Stimulated activated CD8-positive, alpha-beta memory T cell treated with anti-CD3 and anti-CD28 coated beads, Interleukin-2, amount 100 ng/mL, for 1 hour (primary cell): ENCODE measurements at regions not wholly inside any gene's neighbourhood (a gene's known extent, or its start where the extent isn't known, plus 50 kb on each side); places are given as distances from the start of the nearest gene placed in this dataset.

Source experiments
- DNase-seq, 2 donors: peaks; one replicate each; pipeline ENCODE4 v3.0.0-alpha.2; 2020; ENCODE audit warnings: low read depth in 2 of 2

GRCh38 chr9:73451003-73451402 lies 299.3 kb downstream of the ANXA1 start:
- DNase-seq = no peak

- no peak for DNase-seq
These were observed 308.2 kb downstream of the ANXA1 start for GRCh38 chr9:73459817-73460216.

DNA sequence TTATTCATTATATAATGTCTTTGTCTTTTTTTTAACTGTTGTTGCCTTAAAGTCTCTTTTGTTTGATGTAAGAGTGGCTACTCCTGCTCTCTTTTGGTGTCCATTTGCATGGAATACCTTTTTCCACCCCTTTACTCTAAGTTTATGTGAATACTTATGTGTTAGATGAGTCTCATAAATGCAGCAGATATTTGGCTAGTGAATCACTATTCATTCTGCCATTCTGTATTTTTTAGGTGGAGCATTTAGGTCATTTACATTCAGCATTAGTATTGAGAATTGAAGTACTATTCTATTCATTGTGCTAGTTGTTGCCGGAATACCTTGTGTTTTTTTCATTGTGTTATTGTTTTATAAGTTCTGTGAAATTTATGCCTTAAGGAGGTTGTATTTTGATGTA lies 317.1 kb downstream of the ANXA1 start:
- DNase-seq = no peak

DNA sequence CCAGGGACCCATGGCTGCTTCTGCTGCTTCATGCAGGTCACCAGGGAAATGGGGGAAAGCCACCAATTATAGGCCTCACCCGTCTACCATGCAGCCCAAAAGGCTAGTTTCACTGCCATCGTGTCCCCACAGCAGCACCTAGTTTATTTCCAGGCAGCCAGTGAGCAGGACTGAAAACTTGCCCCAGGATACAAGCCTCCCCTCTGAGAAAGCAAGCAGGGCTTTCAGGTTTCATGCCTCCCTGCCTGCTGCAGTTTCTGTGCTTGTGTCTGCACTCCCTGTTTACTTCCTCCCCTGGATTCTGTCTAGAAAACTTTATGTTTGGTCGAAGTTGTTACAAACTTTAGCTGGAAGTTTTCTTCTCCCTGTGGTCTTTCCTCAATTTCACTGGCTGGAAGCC lies 319.1 kb downstream of the ANXA1 start:
- no peak for DNase-seq

- no peak for DNase-seq
These were observed 322.4 kb downstream of the ANXA1 start for GRCh38 chr9:73474002-73474600.

DNA sequence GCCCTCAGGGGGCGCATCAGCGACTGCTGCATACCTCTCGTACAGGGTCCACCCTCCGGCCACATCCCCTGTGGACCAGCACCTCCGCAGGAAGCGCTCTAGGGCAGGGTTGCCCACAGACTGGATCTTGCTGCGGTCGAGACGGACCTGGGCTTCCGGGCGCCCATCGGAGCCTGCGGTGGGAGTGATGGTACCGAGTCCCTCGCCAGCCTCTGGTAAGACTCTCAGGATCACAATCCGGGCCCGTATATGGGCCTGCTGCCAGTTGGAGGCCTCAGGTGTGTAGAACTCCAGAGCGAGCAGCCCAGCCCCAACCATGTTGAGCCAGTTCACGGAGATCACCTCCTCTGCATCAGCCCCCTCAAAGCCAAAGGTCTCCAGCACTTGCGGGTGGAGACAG lies 323.0 kb downstream of the ANXA1 start:
- DNase-seq = no peak

DNA sequence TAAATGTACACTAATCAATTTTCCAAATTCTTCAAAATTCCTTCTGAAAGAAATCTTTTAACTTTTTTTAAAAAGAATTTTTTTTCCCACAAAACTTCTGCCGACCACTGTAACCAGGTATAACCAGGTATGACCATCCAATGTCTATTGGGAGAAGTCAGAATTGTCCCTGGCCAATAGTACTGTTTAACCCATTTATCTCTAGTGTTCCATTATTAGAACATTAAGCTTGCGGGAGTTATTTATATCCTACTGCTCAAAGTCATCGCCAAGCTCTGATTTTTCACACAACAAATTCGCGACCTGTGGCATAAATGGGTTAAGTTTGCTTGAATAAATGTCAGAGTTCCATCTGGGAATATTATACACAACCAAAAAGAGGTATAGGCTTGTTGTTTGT lies 343.2 kb downstream of the ANXA1 start:
- DNase-seq = no peak

DNA sequence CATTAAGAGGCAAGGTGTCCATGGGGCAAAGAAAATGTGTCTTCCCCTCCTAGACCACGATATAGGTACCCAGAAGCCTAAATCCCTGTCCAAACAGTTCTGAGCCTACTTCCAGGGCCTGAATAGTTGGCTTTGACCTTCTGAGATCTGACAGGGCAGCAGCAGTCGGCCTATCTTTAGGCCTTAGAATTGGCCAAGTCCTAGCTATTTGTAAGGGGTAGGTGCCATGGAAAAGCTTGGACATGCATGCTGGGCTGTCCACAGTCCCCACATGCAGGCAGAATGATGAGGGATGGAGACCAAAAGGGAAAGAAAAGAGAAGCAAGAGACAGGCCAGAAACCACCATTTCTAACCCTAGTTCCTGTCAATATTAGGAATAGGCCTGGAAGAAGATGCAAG lies 346.1 kb downstream of the ANXA1 start:
- DNase-seq = no peak

- no peak for DNase-seq
These were observed 363.6 kb downstream of the ANXA1 start for GRCh38 chr9:73515216-73515615.

DNA sequence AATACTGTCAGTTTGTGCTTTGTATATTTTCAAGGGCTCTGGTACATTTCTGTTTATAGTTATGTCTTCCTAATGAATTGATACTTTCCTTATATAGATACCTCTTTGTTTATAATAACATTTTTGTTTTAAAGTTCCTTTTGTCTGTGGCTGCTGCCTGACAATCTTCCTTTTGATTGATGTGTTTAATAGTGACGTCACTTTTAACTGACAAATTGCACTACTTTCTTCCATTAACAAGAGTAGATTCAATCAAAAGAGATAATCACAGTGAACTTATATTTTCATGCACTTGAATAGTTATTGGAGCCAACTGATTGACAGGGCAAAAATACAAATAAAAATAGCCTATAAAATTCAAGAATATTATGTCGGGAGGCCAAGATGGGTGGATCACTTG lies 371.7 kb downstream of the ANXA1 start:
- DNase-seq = no peak

GRCh38 chr9:73525350-73525749 lies 373.7 kb downstream of the ANXA1 start:
- DNase-seq = no peak

DNA sequence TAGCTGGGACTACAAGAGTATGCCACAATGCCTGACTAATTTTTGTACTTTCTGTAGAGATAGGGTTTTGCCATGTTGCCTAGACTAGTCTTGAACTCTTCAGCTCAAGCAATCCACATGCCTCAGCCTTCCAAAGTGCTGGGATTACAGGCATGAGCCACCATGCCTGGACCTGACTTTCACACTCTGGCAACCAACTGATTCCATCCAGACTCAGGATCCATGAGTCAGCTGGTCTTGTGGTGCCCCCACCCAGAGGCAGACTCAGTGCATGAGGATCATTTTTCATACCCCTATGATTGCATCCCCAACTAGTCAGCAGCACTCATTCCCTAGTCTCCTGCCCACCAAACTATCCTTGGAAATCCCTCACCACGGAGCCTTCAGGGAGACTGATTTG lies 375.9 kb downstream of the ANXA1 start:
- DNase-seq = no peak

- no peak for DNase-seq
These were observed 377.3 kb downstream of the ANXA1 start for GRCh38 chr9:73528926-73529325.

GRCh38 chr9:73529666-73530065 lies 378.0 kb downstream of the ANXA1 start:
- no peak for DNase-seq

GRCh38 chr9:73531051-73531532 lies 379.4 kb downstream of the ANXA1 start:
- no peak for DNase-seq

GRCh38 chr9:73531658-73532057 lies 380.0 kb downstream of the ANXA1 start:
- DNase-seq = no peak

GRCh38 chr9:73532985-73533384 lies 381.3 kb downstream of the ANXA1 start:
- no peak for DNase-seq

DNA sequence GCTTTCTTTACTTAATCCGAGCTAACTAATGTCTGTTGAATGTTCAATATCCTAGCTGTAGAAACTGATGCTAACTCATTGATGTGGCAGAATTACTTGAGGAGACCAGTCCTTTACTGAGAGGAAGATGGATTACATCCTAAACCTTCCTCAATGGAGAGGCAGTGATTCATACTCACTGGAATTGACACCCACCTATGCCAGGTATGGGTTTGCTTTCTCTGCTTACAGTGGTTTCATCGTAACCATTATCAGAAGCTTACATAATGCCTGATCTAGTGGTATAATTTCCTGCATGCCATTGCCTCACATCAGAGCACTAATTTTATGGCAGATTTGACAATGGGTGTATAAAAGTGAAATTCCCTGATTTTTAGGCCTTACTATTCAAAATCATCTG lies 384.7 kb downstream of the ANXA1 start:
- DNase-seq = no peak

GRCh38 chr9:73537561-73537960 lies 385.9 kb downstream of the ANXA1 start:
- DNase-seq = no peak

GRCh38 chr9:73539881-73540390 lies 388.3 kb downstream of the ANXA1 start:
- DNase-seq = no peak

- no peak for DNase-seq
These were observed 390.3 kb downstream of the ANXA1 start for GRCh38 chr9:73541923-73542322.

DNA sequence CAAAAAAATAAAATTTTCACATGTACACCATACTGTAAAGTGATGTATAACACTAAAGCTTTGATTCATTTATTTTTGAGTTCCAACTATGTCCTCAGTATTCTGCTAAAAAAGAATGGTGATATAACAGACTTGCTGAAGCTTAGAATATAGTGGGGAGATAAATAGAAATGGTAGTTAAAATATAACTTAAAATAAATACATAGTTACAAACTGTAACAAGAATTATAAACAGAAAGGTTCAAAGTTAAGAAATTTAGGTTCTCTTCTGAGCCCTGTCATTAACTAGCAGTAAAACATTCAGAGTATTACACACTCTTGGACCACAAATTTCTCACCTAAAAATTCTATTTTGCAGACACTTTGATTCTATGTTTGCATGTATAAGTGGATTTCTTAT lies 392.1 kb downstream of the ANXA1 start:
- DNase-seq = no peak

DNA sequence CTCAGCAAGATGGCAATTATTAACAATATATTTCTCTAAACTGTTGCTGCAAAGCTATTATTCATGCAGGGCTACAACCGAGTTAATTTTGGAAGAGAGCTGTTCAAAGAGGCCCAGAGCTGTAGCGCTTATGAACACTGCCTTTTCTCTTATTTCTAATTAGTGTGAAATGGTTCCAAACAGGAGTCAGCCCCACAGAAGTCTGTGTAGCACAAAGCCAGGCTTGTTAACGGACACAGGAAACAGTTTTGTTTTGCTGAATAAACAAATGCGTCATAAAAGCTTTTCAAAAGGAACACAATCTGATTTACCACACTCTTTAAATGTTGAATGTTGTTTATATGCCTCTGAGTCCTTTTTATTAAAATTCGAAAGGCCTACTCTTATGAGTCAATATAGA lies 396.5 kb downstream of the ANXA1 start:
- no peak for DNase-seq

GRCh38 chr9:73549991-73550390 lies 398.3 kb downstream of the ANXA1 start:
- no peak for DNase-seq
